Nucleus accumbens (tissue), 56 donors: ENCODE measurements at regions not wholly inside any gene's neighbourhood (a gene's known extent, or its start where the extent isn't known, plus 50 kb on each side); places are given as distances from the start of the nearest gene placed in this dataset.

Experiments
- DNase-seq, 56 donors: peaks; one replicate each; lab custom pipeline; 2025; lab: John Stamatoyannopoulos, UW

DNA sequence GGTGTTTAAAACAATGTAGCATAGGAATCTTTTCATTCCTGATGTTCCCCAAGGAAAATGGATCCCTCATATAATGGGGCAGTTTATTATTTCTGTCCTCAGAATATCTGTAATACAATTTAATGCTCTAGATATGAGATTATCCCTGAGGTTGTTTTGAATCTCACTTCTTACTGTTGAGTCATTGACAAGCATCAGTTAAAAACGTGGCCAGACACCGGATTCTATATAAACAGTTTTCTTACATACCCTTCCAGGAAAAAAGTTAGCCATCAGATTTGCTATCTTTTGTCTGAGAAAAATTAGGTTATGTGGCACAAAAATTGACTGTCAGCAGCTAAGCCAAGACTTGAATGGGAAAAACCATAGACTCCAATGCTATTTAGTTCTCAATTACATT, 539.8 kb upstream of the CELF2 start:
- no peak for DNase-seq

DNA sequence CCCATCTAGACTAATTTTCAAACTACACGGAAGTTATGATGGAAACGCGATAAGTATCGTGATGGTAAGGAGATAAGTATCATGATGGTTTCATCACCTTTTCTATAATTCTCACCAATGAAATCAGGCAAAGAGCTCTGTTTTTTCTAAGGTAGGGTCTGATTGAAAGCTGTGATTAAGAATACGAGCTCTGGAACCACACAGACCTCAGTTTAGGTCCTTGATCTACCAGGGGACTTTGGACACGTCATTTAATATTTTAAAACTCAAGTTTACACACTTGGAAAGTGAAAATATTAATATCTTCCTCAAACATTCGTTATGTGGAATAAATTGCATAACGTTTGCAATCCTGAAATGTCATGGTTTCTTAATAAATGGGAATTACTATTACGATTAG, 538.2 kb upstream of the CELF2 start:
- DNase-seq: no peak

DNA sequence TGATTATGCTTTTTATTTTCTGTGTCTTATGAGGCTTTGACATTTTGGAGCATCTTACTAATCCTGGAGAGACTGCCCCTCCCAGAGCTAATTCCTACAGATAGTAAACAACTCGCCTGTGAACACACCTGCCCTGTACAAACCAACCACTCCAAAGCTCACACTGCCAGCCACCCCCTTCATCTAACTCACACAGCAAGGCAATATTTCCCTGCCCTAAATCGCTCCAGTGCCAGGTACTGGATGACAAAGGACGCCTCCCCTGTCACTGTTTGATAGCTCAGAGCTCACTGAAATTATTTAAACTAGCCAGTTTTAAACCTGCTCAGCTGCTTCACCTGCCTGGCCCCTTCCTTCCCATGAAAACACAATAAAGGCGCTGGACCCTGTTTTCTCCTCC, 535.1 kb upstream of the CELF2 start:
- DNase-seq: peak in 2 of 56 donors; percentile 5 to 7

DNA sequence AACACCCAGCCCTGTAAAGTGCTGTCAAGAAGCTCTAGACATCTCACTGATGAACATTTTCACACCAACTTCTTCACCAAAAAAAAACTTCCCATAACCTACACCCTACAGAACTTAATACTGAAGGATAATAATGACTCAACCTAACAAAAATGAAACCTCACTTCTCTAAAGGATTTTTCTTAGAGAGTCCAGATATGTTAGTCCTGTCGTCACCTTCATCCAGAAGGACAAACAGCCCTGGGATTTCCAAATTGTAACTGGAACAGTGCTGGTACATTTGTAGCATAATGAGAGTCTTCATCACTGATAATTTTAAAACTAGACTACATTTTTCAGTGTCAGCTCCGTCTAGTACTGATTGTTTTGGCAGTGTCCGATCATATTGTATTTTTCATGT, 528.6 kb upstream of the CELF2 start:
- DNase-seq: no peak

DNA sequence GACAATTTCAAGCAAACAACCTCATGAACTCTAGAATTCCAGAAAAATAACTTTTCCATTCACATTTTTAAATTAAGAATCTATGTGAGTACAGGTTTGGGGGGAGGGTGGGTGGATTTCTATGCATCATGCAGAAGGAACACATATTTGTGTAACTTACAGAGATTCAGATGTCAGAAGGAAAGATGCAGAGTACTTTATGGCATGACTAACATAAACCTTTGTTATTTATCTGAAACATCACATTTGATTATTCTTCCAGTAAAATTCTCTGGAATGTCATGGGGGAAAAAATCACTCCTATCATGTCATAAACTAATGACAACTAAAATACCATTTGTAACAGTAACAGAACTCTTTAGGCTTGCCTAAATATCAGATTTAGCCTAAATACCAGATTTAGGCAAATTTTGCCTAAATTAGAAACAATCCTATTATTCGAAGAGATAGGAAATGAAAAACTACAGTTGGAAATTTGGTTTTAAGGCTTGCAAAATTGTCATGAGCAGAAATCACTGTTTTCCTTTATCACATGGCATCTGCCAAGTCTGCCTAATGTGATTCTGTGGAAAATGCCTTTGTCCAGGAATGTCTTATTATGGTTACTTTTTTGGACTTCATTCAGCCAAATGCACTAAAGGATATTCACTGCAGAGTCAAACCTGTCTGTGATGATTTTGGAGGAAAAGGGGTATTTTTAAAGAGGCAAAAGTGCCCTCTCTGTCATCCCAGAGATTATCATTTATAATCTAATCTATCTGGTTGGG, 527.7 kb upstream of the CELF2 start:
- DNase-seq: no peak

DNA sequence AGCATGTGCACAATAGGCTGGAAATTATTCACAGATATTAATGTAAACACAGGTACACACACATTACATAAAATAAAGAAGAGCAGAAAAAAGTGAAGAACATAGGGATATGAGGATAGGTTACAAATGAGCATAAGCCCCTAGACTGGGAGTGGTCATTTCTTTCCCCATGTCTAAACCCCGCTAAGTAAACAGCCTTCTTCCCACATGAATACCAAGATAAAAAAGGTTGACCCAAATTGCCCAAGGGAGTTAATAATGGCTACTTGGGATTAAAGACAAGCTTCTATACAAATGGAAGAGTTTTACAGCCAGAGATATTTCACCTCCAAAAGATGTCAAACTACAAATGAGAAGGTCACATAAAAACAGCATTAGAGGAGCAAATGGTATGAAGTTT, 527.1 kb upstream of the CELF2 start:
- DNase-seq: no peak

DNA sequence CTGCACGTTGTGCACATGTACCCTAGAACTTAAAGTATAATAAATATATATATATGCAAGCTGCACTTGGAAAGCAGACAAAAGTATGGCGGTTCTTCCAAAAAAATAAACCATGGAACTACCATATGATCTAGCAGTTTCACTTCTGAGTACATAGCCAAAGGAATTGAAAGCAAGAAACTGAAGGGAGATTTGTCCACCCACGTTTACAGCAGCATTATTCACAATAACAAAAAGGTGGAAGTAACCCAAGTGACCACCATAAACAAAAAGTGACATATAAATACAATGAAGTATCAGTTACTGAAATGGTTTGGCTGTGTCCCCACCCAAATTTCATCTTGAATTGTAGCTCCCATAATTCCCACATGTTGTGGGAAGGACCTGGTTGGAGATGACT, 525.3 kb upstream of the CELF2 start:
- DNase-seq: no peak

DNA sequence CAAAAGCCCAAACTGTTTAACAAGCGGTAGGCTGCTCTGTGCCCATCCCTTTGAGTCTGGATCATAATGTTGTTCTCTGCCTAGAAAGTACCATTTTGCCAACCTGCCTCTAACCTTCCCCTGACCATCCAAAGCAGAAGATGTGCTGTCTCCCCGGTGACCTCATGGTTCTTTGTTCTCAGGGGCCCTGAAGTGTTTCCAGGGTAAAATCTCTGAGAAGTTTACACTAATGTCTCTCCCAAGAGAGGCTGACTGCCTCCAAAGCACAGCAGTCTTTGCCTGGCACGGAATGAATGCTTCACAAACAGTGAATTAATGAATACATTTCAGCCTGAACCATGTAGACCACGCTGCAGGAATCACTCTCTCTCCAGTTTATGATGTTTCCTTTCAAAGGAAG, 523.8 kb upstream of the CELF2 start:
- no peak for DNase-seq

DNA sequence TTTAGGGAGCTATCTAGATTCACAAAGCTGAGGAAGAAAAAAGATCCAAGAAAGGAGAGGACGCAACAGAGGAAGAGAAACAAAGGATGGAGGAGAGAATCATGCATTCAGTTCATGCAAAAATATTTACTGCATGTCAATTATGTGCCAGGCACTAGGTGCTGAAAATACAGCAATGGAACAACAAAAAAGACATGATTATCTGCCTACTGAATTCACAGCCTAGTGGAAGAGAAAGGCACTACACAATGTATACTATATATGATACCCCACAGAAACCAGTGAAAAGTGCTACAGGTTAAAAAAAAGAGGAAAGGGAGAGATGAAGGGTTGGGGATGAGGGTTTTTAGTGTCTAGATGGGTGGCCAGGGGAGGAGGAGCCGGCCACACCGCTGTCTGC, 520.4 kb upstream of the CELF2 start:
- no peak for DNase-seq

DNA sequence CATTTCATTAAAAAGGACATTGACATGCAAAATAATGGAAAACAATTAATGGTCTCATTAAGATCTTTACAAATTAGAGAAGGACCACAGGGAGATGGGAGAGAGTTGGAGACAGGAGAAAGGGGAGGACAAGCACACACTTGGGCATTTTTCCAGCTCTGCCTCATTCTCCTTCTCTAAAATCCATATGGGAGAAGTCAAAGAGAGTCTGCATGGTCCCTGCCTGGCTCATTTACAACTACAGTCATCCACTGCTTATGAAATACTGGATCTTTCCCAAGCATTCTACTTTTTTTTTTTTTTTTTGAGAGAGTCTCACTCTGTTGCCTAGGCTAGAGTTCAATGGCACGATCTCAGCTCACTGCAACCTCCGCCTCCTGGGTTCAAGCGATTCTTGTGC, 518.9 kb upstream of the CELF2 start:
- DNase-seq: no peak

DNA sequence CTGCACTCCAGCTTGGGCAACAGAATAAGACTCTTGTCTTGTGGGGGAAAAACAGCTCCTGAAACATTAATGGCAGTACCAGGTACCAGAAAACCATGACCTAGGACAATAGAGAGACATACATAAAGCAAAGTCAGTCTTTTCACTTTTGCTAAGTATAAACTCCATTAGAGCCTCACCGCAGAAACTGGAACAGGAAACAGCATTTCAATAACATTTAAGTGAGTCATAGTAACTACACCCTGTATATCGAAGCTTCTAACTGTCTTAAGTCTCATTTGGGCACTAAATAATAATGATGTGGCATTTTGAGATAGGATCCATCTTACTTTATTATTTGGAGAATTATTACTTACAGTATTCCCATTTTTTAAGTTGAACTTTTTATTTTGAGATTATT, 517.8 kb upstream of the CELF2 start:
- no peak for DNase-seq

DNA sequence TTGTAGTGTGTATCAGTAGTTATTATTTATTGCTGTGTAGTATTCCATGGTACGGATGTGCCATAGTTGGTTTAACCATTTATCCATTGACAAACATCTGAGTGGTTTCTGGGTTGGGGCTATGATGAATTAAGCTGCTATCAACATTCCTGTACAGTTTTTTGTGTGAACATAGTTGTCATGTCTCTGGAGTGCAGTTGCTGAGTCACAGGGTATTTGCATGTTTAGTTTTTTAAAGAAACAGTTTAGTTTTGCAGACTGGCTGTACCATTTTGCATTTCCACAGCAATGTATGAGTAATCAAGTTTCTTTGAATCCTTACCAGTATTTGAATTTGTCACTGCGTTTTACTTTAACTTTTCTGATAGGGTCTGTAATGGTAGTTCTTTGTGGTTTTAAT, 516.7 kb upstream of the CELF2 start:
- no peak for DNase-seq

DNA sequence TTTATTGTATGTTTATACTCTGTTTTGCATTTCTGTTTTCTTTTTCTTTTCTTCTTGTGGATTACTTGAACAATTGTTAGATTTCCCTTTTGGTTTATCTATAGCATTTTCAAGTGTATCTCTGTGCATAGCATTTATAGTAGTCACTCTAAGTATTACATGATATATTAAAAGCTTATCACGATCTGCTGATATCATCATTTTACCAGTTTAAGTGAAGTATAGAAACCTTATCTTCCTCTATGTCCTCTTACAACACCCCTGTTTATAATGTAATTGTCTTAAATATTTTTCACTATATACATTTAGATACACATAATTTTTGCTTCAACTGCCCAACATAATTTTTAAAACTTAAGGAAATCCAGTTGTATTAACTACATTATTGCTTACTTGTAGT, 513.9 kb upstream of the CELF2 start:
- no peak for DNase-seq

DNA sequence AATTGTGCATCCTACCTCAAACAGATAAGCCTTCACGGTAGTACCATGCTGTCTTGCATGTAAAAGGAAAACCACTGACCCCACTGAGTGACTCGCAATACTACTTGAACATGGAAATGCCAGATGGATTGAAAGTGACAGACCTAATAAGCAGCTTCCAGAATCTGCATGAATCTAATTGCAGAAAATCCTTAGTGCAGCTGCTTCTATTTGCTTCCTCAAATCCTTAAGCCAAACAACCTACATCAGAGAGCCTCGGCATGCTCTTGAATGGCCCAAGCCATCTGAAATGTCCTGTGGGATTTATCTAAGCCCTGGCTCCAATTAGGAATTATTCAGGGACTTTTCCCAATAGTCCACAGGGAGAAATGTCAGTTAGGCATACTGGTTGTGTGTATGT, 509.5 kb upstream of the CELF2 start:
- DNase-seq: no peak

DNA sequence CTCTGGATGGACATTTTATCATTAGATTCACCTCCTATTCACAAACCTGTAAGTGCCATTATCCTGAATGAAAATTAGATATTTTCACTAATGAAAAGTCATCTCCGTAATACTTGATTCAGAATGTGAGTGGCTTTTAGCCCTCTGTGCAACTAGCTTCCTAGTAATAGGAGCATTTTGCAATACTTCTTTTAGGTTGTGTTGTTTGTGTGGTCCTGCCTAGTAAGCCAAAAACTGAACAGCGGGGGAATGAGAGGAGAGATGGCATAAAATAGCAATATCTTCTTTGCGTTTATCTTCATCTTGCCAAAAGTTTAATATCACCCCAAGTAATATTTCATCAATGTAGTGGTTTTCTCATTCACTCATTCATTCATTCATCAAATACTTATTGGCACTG, 507.5 kb upstream of the CELF2 start:
- DNase-seq: no peak

DNA sequence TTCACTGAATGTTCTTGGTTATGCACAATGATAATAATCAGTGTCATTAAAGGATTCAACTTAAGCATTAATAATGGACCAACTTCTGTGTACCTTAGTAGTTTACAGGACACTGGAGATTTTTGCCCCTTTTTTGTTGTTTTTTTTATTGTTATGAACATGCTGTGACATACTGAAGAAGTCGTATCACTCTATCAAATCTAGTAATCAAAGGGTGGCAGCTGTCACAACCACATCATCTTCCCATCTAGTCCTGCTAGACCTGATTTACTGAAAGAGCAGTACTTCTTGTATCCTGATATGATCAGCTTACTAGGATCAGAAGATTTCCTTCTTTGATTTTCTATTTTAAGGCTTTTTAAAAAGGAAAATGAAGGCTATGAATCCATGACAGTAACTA, 504.6 kb upstream of the CELF2 start:
- no peak for DNase-seq

DNA sequence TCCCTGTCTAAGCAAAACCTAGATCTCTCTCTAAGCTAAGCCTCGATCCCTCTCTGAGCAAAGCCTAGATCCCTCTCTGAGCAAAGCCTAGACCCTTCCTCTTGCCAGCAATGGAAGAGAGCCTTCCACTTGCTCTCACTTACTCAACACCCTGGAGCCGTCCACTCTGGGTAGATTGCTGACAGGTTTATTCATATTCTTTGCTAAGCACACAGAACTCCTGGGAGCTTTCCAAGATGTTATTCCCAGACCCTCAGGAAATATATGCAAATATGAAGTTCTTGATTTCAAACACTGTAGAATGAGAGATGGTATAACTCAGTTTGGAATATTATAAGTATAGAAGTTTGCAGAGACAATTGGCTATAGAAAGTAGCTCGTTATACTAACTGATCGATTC, 503.8 kb upstream of the CELF2 start:
- DNase-seq: no peak

DNA sequence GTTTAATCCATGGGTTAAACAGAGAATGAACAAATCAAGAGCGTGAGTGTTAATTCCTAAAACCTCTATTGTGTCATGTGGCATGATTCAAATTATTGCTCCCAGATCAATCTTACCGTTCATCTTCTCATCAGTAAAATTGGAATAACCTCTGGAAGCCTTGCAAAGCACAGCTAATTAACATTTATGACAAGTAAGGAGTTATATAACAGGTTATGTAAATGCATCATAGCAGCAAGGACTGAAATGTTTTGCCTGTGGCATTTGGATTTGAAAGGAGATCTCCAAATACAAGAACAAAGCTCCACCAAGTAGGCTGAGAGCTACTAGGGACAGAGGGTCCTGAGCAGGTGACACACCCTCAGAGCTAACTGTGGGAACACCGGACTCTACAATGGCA, 502.9 kb upstream of the CELF2 start:
- peak in 1 of 56 donors; percentile 9 for DNase-seq

DNA sequence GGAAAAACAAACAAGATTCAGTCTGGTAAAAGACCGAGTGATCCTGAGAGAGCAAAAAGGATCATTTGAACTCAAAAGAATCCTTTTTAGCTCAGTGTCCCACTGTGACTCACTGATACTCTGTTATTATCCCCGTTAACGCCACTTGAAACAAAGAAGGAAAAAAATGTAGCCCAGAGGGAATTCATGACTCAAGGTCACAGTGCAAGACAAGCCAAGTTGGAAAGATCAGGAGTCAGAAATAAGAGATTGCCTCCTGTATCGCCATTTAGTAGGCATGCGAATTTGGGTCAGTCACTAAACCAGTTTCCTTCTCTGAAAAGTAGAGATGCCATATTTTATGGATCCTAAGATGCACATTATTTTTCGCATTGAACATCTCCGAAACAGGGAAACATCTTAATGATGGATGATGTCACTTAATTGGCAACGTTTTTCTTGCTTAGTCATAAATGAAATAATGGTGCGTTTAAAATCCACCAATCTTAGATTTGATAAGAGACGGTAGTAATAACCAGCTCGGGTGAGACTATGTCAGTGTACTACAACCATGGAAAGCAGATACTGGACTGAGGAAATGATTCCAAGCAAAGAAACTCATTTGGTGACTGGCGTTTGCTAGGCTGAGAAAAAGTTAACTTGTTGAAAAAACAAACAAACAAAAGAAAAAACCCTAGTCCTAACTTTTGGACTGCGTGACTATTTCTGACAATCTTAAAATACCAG, 502.0 kb upstream of the CELF2 start:
- DNase-seq: no peak

DNA sequence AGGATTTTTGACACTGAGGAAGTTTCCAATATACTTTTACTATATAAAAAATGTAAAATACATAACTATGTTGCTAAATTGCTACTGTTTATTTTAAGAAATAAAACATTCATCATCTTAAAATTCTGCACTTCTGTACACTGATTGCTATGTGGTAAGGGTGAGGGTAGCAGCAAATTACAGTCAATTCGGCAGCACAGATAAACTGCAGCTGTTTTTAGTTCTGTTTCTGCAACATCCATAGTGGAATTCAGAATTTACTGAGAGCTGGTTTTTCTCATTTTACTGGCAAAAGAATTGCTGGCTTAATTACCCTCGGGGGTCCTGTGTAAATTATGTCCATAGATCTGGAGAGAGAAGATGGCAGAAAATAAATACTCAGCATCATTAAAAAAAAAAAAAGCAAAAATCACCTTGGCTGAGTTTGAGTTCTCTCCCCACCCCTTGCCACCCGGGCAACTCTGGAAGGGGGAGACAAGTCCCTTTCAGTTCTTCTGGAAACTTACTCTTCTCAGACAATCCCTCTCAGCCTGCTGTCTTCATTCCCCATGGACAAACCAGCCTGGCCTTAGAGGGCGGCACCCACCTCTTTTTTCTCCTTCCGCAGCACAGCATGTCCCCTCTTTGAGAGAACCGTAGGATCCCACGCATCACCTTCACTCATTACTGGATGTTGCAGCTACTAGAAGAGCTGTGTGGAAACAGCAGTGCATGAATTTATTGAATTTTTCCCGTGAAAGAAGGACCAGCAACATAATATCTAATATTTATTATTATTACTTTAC, 501.1 kb upstream of the CELF2 start:
- DNase-seq: no peak

DNA sequence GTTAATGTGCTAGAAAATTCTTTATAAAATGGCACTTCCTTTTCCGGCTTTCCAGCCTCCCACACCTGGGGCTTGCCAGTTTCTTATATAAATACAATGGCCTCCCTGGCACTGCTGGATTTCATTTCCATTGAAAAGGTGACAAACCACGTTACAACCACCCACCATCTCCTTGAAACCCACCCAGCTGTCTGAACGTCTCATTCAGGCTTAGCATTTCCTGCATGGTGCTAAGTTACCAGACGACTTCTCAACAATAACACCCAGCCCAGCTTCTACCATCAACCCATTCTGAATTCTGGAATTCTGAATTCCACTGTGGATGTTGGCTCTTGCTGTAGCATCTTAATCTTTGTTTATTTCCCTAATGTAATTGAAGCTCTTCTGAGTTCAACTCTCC, 499.8 kb upstream of the CELF2 start:
- peak in 1 of 56 donors; percentile 7 for DNase-seq

DNA sequence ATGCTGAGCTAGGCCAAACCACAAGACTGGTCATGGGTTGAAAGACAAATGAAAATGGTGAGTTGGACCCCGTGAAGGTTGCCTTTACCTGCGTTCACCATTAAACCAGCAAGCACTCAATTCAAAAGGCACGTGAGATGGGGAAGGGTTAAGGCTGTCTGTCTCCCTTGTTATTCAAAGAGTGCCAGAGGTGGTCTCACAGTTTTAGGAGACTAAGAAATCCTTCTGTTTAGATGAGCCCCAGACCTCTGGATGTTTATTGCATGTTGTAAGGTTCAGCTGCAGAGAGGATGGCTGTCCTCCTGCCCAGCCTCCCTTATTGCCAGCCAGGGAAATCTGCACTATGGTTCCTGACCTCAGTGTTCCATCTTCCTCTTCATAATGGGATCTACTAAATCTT, 498.0 kb upstream of the CELF2 start:
- no peak for DNase-seq
